ENCODE measurements at regions not wholly inside any gene's neighbourhood (a gene's known extent, or its start where the extent isn't known, plus 50 kb on each side); places are given as distances from the start of the nearest gene placed in this dataset.

DNA sequence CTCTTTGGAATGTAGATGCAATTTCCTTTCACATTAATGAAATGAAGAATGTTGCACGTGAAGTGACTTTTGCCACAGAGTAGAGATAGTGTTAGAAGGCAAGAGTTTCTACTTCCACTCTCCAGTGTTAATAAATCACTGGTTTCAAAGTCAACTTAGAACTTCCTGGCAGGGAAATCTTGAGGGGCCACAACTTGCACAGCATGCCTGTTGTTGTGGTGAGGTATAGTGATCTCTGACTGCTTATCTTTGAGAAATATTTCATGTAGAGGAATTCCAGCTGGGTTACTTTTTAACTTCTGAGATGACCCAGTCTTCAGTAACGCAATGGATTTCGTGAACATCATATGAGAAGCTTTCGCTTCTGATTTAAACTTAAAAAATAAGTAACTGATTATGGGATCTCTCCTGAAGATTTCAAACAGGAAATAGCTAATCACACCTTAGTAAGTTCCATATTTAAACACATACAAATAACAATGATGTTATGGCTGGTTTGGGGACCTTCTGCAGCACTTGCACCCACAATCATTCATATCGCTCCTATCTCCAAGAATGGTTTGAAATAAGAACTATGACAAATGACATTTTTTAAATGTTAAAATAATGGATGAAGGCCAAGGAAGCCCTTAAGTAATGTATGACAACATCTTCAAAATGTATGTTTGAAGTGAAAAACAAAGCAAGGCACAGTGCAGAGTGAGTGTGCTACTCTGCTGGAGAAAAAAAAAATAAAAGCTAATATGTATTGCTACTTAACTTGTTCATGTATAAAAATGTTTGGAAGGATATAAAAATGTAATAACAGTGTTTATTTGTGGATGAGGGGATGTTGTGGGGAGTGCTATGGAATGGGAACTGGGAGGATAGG is 726.5 kb upstream of the NECTIN3 start:
- TF ChIP-seq, protein P1, sequence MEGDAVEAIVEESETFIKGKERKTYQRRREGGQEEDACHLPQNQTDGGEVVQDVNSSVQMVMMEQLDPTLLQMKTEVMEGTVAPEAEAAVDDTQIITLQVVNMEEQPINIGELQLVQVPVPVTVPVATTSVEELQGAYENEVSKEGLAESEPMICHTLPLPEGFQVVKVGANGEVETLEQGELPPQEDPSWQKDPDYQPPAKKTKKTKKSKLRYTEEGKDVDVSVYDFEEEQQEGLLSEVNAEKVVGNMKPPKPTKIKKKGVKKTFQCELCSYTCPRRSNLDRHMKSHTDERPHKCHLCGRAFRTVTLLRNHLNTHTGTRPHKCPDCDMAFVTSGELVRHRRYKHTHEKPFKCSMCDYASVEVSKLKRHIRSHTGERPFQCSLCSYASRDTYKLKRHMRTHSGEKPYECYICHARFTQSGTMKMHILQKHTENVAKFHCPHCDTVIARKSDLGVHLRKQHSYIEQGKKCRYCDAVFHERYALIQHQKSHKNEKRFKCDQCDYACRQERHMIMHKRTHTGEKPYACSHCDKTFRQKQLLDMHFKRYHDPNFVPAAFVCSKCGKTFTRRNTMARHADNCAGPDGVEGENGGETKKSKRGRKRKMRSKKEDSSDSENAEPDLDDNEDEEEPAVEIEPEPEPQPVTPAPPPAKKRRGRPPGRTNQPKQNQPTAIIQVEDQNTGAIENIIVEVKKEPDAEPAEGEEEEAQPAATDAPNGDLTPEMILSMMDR (IDR thresholded peaks at IDR 0.05) = no peak
- no peak for TF ChIP-seq POLR2AphosphoS5 (IDR thresholded peaks at IDR 0.05)
- no peak for TF ChIP-seq POLR2A (IDR thresholded peaks at IDR 0.05)

Measured in prostate gland (tissue), 2 donors.